ENCODE measurements at regions not wholly inside any gene's neighbourhood (a gene's known extent, or its start where the extent isn't known, plus 50 kb on each side); places are given as distances from the start of the nearest gene placed in this dataset.

DNA sequence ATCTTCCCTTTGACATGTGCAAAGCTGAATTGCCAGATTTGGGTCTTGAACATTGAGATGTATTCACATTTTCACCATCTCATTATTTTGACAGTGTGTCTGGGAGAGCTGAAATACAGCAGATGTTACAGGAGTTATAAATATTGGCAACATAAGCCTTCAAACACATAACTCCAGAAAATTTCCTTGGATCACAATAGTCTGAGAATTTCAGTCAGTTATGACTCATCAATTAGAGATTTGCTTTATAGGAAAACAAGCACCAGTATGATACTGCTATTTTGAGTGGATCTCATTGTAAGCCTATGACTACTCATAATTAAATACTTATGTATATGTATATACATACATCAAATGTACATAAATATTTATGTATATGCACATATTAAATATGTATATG, 1171.8 kb downstream of the AMY1C start:
- Histone ChIP-seq H3K79me2 (ENCODE audit: control insufficient read depth, insufficient read depth, low read length) (no peaks in the 10 kb centered on the region), H3K4me3 (ENCODE audit: control extremely low read depth in 1 of 5, extremely low read depth in 1 of 5, insufficient read depth in 1 of 5, low read depth in 2 of 5, low read length in 4 of 5) (no peak overlapping the region), H3K27me3 (replicated peaks in 1 of 4; ENCODE audit: control extremely low read depth in 1 of 4, control insufficient read depth in 3 of 4, insufficient read depth in 4 of 4, low read length in 3 of 4) (no peaks in the 10 kb centered on the region), H2AFZ (ENCODE audit: insufficient read depth, low read depth, low read length, poor library complexity, severe bottlenecking) (no peak overlapping the region), H3K36me3 (replicated peaks in 1 of 2; ENCODE audit: control extremely low read depth in 1 of 2, control insufficient read depth in 1 of 2, extremely low read depth in 1 of 2, insufficient read depth in 2 of 2, low read length in 1 of 2) (no peaks in the 10 kb centered on the region), H4K20me1 (ENCODE audit: control insufficient read depth, insufficient read depth, low read length, poor library complexity, severe bottlenecking) (no peaks in the 10 kb centered on the region), H3K27ac (ENCODE audit: low read length in 2 of 2) (no peak overlapping the region), H3K4me1 (ENCODE audit: control insufficient read depth in 2 of 2, insufficient read depth in 2 of 2, low read length in 2 of 2) (no peaks in the 10 kb centered on the region), H3K9me3 (ENCODE audit: control extremely low read depth in 1 of 3, control insufficient read depth in 2 of 3, insufficient read depth in 1 of 3, low read length in 2 of 3) (no peaks in the 10 kb centered on the region), H3K9ac (ENCODE audit: low read length) (no peak overlapping the region), H3K4me2 (replicated peaks; ENCODE audit: low read depth, low read length, poor library complexity, severe bottlenecking) (no peak overlapping the region)
- Mint-ChIP-seq H3K27me3 (no peaks in the 10 kb centered on the region), H3K4me1 (no peaks in the 10 kb centered on the region), H3K9me3 (ENCODE audit: insufficient read depth) (no peaks in the 10 kb centered on the region), H3K4me3 (no peak overlapping the region), H3K27ac (no peak overlapping the region)
- intact Hi-C loops (cut with micrococcal nuclease) = no loop called here
- ATAC-seq (ENCODE audit: low read depth) (no peak), DNase-seq (no peak)
- TF ChIP-seq, protein P1, sequence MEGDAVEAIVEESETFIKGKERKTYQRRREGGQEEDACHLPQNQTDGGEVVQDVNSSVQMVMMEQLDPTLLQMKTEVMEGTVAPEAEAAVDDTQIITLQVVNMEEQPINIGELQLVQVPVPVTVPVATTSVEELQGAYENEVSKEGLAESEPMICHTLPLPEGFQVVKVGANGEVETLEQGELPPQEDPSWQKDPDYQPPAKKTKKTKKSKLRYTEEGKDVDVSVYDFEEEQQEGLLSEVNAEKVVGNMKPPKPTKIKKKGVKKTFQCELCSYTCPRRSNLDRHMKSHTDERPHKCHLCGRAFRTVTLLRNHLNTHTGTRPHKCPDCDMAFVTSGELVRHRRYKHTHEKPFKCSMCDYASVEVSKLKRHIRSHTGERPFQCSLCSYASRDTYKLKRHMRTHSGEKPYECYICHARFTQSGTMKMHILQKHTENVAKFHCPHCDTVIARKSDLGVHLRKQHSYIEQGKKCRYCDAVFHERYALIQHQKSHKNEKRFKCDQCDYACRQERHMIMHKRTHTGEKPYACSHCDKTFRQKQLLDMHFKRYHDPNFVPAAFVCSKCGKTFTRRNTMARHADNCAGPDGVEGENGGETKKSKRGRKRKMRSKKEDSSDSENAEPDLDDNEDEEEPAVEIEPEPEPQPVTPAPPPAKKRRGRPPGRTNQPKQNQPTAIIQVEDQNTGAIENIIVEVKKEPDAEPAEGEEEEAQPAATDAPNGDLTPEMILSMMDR (IDR thresholded peaks at IDR 0.05) = no peak
- TF ChIP-seq EZH2 (IDR thresholded peaks at IDR 0.05; ENCODE audit: borderline replicate concordance, insufficient read depth, low read depth, low read length, poor library complexity, severe bottlenecking) = no peak
- CTCF ChIA-PET = no interaction called here
- POLR2A ChIA-PET = no interaction called here

DNA sequence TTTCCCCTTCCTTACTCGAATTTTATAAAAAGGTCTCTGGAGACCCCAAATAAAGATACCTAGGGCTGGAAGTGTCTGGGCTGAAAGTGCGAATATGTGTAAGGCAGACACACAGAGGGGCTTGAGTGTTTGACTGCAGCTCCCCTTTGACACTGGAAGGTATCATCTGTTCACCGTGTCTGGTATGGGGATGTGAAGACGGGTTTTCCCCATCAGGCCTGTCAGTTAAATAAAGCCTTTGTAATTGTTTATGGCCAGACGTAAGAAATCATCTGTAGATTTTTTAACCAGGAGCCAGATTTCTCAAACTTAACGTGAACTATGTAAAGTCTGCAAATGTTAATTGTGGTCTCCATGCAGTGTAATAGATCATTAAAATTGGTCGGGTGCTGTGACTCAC, 1173.4 kb downstream of the AMY1C start:
- no peak for ATAC-seq (ENCODE audit: low read depth)
- no peaks in the 10 kb centered on the region for H3K4me1 Mint-ChIP-seq
- no peaks in the 10 kb centered on the region for H3K4me1 ChIP-seq (ENCODE audit: control insufficient read depth in 2 of 2, insufficient read depth in 2 of 2, low read length in 2 of 2)
- no peak overlapping the region for H3K27ac Mint-ChIP-seq
- ChIA-PET POLR2A (no interaction called here), CTCF (no interaction called here)
- H3K27ac ChIP-seq (ENCODE audit: low read length in 2 of 2) = no peak overlapping the region
- no peak overlapping the region for H3K4me3 Mint-ChIP-seq
- no peaks in the 10 kb centered on the region for H3K36me3 ChIP-seq (replicated peaks in 1 of 2; ENCODE audit: control extremely low read depth in 1 of 2, control insufficient read depth in 1 of 2, extremely low read depth in 1 of 2, insufficient read depth in 2 of 2, low read length in 1 of 2)
- no peaks in the 10 kb centered on the region for H3K27me3 Mint-ChIP-seq
- WGBS (ENCODE audit: insufficient coverage) = 95% methylated on average over 3 of the region's 7 CpGs
- H4K20me1 ChIP-seq (ENCODE audit: control insufficient read depth, insufficient read depth, low read length, poor library complexity, severe bottlenecking) = no peaks in the 10 kb centered on the region
- H3K9me3 ChIP-seq (ENCODE audit: control extremely low read depth in 1 of 3, control insufficient read depth in 2 of 3, insufficient read depth in 1 of 3, low read length in 2 of 3) = no peaks in the 10 kb centered on the region
- H3K4me2 ChIP-seq (replicated peaks; ENCODE audit: low read depth, low read length, poor library complexity, severe bottlenecking) = no peak overlapping the region
- no peaks in the 10 kb centered on the region for H3K9me3 Mint-ChIP-seq (ENCODE audit: insufficient read depth)
- no peak for DNase-seq
- no peaks in the 10 kb centered on the region for H3K27me3 ChIP-seq (replicated peaks in 1 of 4; ENCODE audit: control extremely low read depth in 1 of 4, control insufficient read depth in 3 of 4, insufficient read depth in 4 of 4, low read length in 3 of 4)
- no peak overlapping the region for H2AFZ ChIP-seq (ENCODE audit: insufficient read depth, low read depth, low read length, poor library complexity, severe bottlenecking)
- intact Hi-C loops (cut with micrococcal nuclease) = no loop called here
- H3K79me2 ChIP-seq (ENCODE audit: control insufficient read depth, insufficient read depth, low read length) = no peaks in the 10 kb centered on the region
- H3K4me3 ChIP-seq (ENCODE audit: control extremely low read depth in 1 of 5, extremely low read depth in 1 of 5, insufficient read depth in 1 of 5, low read depth in 2 of 5, low read length in 4 of 5) = no peak overlapping the region
- H3K9ac ChIP-seq (ENCODE audit: low read length) = no peak overlapping the region
- TF ChIP-seq, protein P1 (IDR thresholded peaks at IDR 0.05) = no peak
- TF ChIP-seq EZH2 (IDR thresholded peaks at IDR 0.05; ENCODE audit: borderline replicate concordance, insufficient read depth, low read depth, low read length, poor library complexity, severe bottlenecking) = no peak
